GM21576 (cell line): ENCODE measurements at regions not wholly inside any gene's neighbourhood (a gene's known extent, or its start where the extent isn't known, plus 50 kb on each side); places are given as distances from the start of the nearest gene placed in this dataset.
"Not testable (repeated sequence)": the region's sequence is repeated elsewhere in the genome, so short reads cannot be mapped to it uniquely, and the experiment has no call there.

Experiments used
- ATAC-seq: cut with Tn5 transposase; IDR thresholded peaks from one replicate; pipeline ENCODE4 v1.9.1; 2021; ENCODE audit warnings: mild to moderate bottlenecking, moderate library complexity; ENCODE audit not compliant: unreplicated experiment

- ATAC-seq, result no peak
Measured at GRCh38 chr5:19125956-19126713, 861.9 kb downstream of the CDH18 start.

GRCh38 chr5:19140276-19140675 is 847.7 kb downstream of the CDH18 start:
- ATAC-seq, result no peak

GRCh38 chr5:19141937-19142524 is 846.0 kb downstream of the CDH18 start:
- not testable (repeated sequence) for ATAC-seq

- not testable (repeated sequence) for ATAC-seq
Measured at GRCh38 chr5:19142713-19143414, 845.1 kb downstream of the CDH18 start.

- no peak for ATAC-seq
Measured at GRCh38 chr5:19143935-19144334, 844.1 kb downstream of the CDH18 start.

- ATAC-seq, result no peak
Measured at GRCh38 chr5:19169426-19169825, 818.6 kb downstream of the CDH18 start.

GRCh38 chr5:19172926-19173470 is 815.0 kb downstream of the CDH18 start:
- no peak for ATAC-seq

- no peak for ATAC-seq
Measured at GRCh38 chr5:19175776-19176570, 812.0 kb downstream of the CDH18 start.

GRCh38 chr5:19179571-19179970 is 808.4 kb downstream of the CDH18 start:
- no peak for ATAC-seq

- ATAC-seq, result no peak
Measured at GRCh38 chr5:19189176-19189575, 798.8 kb downstream of the CDH18 start.

GRCh38 chr5:19193631-19194030 is 794.4 kb downstream of the CDH18 start:
- ATAC-seq, result no peak

GRCh38 chr5:19196631-19197030 is 791.4 kb downstream of the CDH18 start:
- no peak for ATAC-seq

GRCh38 chr5:19200251-19200650 is 787.7 kb downstream of the CDH18 start:
- ATAC-seq, result no peak

- no peak for ATAC-seq
Measured at GRCh38 chr5:19208397-19208796, 779.6 kb downstream of the CDH18 start.

- no peak for ATAC-seq
Measured at GRCh38 chr5:19210886-19211285, 777.1 kb downstream of the CDH18 start.

- ATAC-seq, result no peak
Measured at GRCh38 chr5:19229179-19229835, 758.7 kb downstream of the CDH18 start.

- no peak for ATAC-seq
Measured at GRCh38 chr5:19233573-19233972, 754.4 kb downstream of the CDH18 start.

- ATAC-seq, result no peak
Measured at GRCh38 chr5:19235101-19235584, 752.9 kb downstream of the CDH18 start.

GRCh38 chr5:19240170-19240569 is 747.8 kb downstream of the CDH18 start:
- no peak for ATAC-seq

- no peak for ATAC-seq
Measured at GRCh38 chr5:19241690-19242089, 746.3 kb downstream of the CDH18 start.
